ENCODE measurements at regions not wholly inside any gene's neighbourhood (a gene's known extent, or its start where the extent isn't known, plus 50 kb on each side); places are given as distances from the start of the nearest gene placed in this dataset.
"Not testable (repeated sequence)": the region's sequence is repeated elsewhere in the genome, so short reads cannot be mapped to it uniquely, and the experiment has no call there.

GRCh38 chr3:134737516-134737915 lies 57.5 kb upstream of the EPHB1 start:
- CTCF ChIA-PET: no interaction called here
- POLR2A ChIA-PET: no interaction called here
- TF ChIP-seq, protein P1, sequence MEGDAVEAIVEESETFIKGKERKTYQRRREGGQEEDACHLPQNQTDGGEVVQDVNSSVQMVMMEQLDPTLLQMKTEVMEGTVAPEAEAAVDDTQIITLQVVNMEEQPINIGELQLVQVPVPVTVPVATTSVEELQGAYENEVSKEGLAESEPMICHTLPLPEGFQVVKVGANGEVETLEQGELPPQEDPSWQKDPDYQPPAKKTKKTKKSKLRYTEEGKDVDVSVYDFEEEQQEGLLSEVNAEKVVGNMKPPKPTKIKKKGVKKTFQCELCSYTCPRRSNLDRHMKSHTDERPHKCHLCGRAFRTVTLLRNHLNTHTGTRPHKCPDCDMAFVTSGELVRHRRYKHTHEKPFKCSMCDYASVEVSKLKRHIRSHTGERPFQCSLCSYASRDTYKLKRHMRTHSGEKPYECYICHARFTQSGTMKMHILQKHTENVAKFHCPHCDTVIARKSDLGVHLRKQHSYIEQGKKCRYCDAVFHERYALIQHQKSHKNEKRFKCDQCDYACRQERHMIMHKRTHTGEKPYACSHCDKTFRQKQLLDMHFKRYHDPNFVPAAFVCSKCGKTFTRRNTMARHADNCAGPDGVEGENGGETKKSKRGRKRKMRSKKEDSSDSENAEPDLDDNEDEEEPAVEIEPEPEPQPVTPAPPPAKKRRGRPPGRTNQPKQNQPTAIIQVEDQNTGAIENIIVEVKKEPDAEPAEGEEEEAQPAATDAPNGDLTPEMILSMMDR (IDR thresholded peaks at IDR 0.05; ENCODE audit: control extremely low read depth, extremely low read depth, low read depth, missing control alignments): no peak
- DNase-seq (ENCODE audit: extremely low spot score): no peak

- CTCF ChIA-PET: interaction anchor here (0.7 kb wide), 1 partner anchor 14 kb away, joined by 3 read pairs; no protein-coding TSS in a partner anchor
- POLR2A ChIA-PET; DNase-seq (ENCODE audit: extremely low spot score): not testable (repeated sequence)
These were observed 55.0 kb upstream of the EPHB1 start for GRCh38 chr3:134740077-134740476.

- ChIA-PET CTCF (no interaction called here), POLR2A (no interaction called here)
- TF ChIP-seq, protein P1 (IDR thresholded peaks at IDR 0.05; ENCODE audit: control extremely low read depth, extremely low read depth, low read depth, missing control alignments): no peak
- DNase-seq (ENCODE audit: extremely low spot score): no peak
These were observed 52.9 kb upstream of the EPHB1 start for GRCh38 chr3:134742202-134742601.

- TF ChIP-seq, protein P1 (IDR thresholded peaks at IDR 0.05; ENCODE audit: control extremely low read depth, extremely low read depth, low read depth, missing control alignments): no peak
- ChIA-PET POLR2A (no interaction called here), CTCF (interaction anchor here (1.8 kb wide), 1 partner anchor 12 kb away, joined by 9 read pairs; no protein-coding TSS in a partner anchor)
- no peak for DNase-seq (ENCODE audit: extremely low spot score)
These were observed 52.1 kb upstream of the EPHB1 start for GRCh38 chr3:134743006-134743405.
